Fibroblast of villous mesenchyme (primary cell): ENCODE measurements at regions not wholly inside any gene's neighbourhood (a gene's known extent, or its start where the extent isn't known, plus 50 kb on each side); places are given as distances from the start of the nearest gene placed in this dataset.

Experiments
- DNase-seq: peaks from one replicate; pipeline ENCODE4 v3.0.0-alpha.2; 2010; ENCODE audit warnings: low read depth
- H3K4me3 ChIP-seq: 2 replicates; pipeline ENCODE4 v1.5.1; 2011; ENCODE audit warnings: low read depth, mild to moderate bottlenecking, low read length
- CTCF ChIP-seq: IDR thresholded peaks from 2 replicates; pipeline ENCODE4 v1.5.1; 2012; ENCODE audit warnings: low read depth, mild to moderate bottlenecking, low read length; ENCODE audit not compliant: insufficient read depth

- no peak for DNase-seq
- TF ChIP-seq CTCF = no peak
- no peak overlapping the region for H3K4me3 ChIP-seq
These were observed 518.6 kb downstream of the SLITRK5 start for GRCh38 chr13:88189728-88190127.

GRCh38 chr13:88196106-88196505 is 524.9 kb downstream of the SLITRK5 start:
- no peak for DNase-seq
- H3K4me3 ChIP-seq = no peak overlapping the region
- TF ChIP-seq CTCF = no peak

GRCh38 chr13:88217372-88217771 is 546.2 kb downstream of the SLITRK5 start:
- no peak overlapping the region for H3K4me3 ChIP-seq
- TF ChIP-seq CTCF = no peak
- no peak for DNase-seq

- TF ChIP-seq CTCF = no peak
- DNase-seq = no peak
- no peak overlapping the region for H3K4me3 ChIP-seq
These were observed 546.7 kb downstream of the SLITRK5 start for GRCh38 chr13:88217883-88218282.

GRCh38 chr13:88223958-88224357 is 552.8 kb downstream of the SLITRK5 start:
- no peak for DNase-seq
- no peak overlapping the region for H3K4me3 ChIP-seq
- no peak for TF ChIP-seq CTCF

GRCh38 chr13:88235441-88235840 is 564.3 kb downstream of the SLITRK5 start:
- H3K4me3 ChIP-seq = no peak overlapping the region
- no peak for DNase-seq
- TF ChIP-seq CTCF = no peak

- no peak for DNase-seq
- TF ChIP-seq CTCF = no peak
- no peak overlapping the region for H3K4me3 ChIP-seq
These were observed 575.1 kb downstream of the SLITRK5 start for GRCh38 chr13:88246239-88246638.
